Osteoblast (primary cell): ENCODE measurements at regions not wholly inside any gene's neighbourhood (a gene's known extent, or its start where the extent isn't known, plus 50 kb on each side); places are given as distances from the start of the nearest gene placed in this dataset.

Source experiments
- DNase-seq: peaks from one replicate; pipeline ENCODE4 v3.0.0; 2011; ENCODE audit warnings: low spot score, mixed read lengths; ENCODE audit not compliant: insufficient read length; ENCODE audit errors: missing footprints
- H2AFZ ChIP-seq: 2 replicates; pipeline ENCODE4 v1.6.0; 2011; ENCODE audit warnings: mild to moderate bottlenecking, low read length
- H3K27ac ChIP-seq: 2 replicates; pipeline ENCODE4 v1.5.1; 2011; ENCODE audit warnings: mild to moderate bottlenecking, low read depth, low read length, moderate library complexity
- H3K27me3 ChIP-seq: 2 replicates; pipeline ENCODE4 v1.6.0; 2012; ENCODE audit warnings: mild to moderate bottlenecking, control low read depth, inconsistent platforms, low read length, moderate library complexity; ENCODE audit not compliant: insufficient read depth
- H3K36me3 ChIP-seq: 2 replicates; pipeline ENCODE4 v1.5.1; 2011; ENCODE audit warnings: mild to moderate bottlenecking, low read length, control low read depth, moderate library complexity; ENCODE audit not compliant: insufficient read depth
- H3K4me1 ChIP-seq: 2 replicates; pipeline ENCODE4 v1.5.1; 2011; ENCODE audit warnings: mild to moderate bottlenecking, low read length, control low read depth, moderate library complexity; ENCODE audit not compliant: insufficient read depth
- H3K4me2 ChIP-seq: 2 replicates; pipeline ENCODE4 v1.6.0; 2011; ENCODE audit warnings: mild to moderate bottlenecking, low read length; ENCODE audit not compliant: insufficient read depth
- H3K4me3 ChIP-seq: fragments of 200-600 bp; sonication (generic); 3 replicates; pipeline ENCODE4 v1.5.1; 2012; ENCODE audit warnings: mild to moderate bottlenecking, low read length, inconsistent platforms; ENCODE audit not compliant: insufficient read depth
- H3K79me2 ChIP-seq: 2 replicates; pipeline ENCODE4 v1.6.0; 2012; ENCODE audit warnings: mild to moderate bottlenecking, low read length, control low read depth, inconsistent platforms; ENCODE audit not compliant: insufficient read depth
- H3K9me3 ChIP-seq: 2 replicates; pipeline ENCODE4 v1.5.1; 2011; ENCODE audit warnings: low read depth, low read length, control low read depth
- H4K20me1 ChIP-seq: 2 replicates; pipeline ENCODE4 v1.6.0; 2012; ENCODE audit warnings: mild to moderate bottlenecking, low read length, control low read depth; ENCODE audit not compliant: insufficient read depth
- TF ChIP-seq, protein P1 (sequence below): IDR thresholded peaks from 2 replicates; pipeline ENCODE4 v1.5.1; 2011; ENCODE audit warnings: mild to moderate bottlenecking, low read depth, low read length, moderate library complexity; ENCODE audit errors: extremely low read depth

DNA sequence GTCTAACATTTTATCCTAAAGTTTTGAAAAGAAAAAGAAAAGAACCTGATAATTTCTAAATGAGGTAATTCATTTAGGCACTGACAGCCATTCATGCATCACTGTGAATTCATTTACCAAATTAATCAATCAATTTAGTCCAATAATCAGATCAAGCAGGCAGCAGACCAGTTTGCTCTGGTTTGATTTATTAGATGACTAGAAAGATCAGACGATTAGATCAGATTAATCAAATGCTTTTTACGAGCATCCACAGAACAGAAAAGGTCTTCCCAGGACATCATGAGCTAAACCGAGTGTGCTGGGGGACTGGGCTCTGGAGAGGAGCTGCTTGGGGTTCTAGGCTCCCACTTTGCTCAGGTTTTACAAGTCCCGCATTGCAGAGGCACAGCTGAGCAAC lies 226.5 kb upstream of the MYO3A start:
- H3K9me3 ChIP-seq, result no peaks in the 10 kb centered on the region
- H2AFZ ChIP-seq, result no peak overlapping the region
- H3K4me3 ChIP-seq, result no peak overlapping the region
- H3K36me3 ChIP-seq, result no peaks in the 10 kb centered on the region
- H4K20me1 ChIP-seq, result no peaks in the 10 kb centered on the region
- TF ChIP-seq, protein P1, sequence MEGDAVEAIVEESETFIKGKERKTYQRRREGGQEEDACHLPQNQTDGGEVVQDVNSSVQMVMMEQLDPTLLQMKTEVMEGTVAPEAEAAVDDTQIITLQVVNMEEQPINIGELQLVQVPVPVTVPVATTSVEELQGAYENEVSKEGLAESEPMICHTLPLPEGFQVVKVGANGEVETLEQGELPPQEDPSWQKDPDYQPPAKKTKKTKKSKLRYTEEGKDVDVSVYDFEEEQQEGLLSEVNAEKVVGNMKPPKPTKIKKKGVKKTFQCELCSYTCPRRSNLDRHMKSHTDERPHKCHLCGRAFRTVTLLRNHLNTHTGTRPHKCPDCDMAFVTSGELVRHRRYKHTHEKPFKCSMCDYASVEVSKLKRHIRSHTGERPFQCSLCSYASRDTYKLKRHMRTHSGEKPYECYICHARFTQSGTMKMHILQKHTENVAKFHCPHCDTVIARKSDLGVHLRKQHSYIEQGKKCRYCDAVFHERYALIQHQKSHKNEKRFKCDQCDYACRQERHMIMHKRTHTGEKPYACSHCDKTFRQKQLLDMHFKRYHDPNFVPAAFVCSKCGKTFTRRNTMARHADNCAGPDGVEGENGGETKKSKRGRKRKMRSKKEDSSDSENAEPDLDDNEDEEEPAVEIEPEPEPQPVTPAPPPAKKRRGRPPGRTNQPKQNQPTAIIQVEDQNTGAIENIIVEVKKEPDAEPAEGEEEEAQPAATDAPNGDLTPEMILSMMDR, result no peak
- H3K4me2 ChIP-seq, result no peak overlapping the region
- no peaks in the 10 kb centered on the region for H3K4me1 ChIP-seq
- no peak overlapping the region for H3K27ac ChIP-seq
- peak; percentile 31 for DNase-seq
- H3K27me3 ChIP-seq, result no peaks in the 10 kb centered on the region
- H3K79me2 ChIP-seq, result no peaks in the 10 kb centered on the region

DNA sequence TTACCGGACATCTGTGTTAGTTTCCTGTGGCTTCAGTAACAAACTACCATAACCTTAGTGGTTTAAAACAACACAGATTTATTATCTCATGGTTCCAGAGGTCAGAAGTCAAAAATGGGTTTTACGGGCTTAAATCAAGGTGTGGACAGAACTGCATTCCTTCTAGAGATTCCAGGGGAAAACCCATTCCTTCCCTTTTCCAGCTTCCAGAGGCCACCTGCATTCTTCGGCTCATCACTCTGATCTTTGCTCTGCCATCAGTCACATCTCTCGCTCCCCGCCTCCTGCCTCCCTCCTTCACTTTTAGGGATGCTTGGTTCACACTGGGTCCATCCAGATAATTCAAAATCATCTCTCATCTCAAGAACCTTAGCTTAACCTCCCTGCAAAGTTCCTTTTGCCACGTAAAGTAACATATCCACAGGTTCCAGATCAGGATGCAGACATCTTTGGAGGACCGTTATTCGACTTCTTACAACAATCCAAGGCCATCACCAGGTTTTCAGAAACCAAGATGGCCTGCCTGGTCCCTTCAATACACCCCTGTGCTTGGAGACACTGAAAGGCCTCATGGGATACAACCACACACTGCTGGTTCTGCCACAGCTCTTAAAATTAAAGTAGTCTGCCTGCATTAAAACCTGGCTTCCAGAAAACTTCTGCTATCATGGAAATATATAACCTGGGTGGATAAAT lies 225.9 kb upstream of the MYO3A start:
- DNase-seq, result no peak
- Histone ChIP-seq H3K9me3 (no peaks in the 10 kb centered on the region), H3K79me2 (no peaks in the 10 kb centered on the region), H4K20me1 (no peaks in the 10 kb centered on the region), H3K4me3 (no peak overlapping the region), H3K4me1 (no peaks in the 10 kb centered on the region), H3K27me3 (no peaks in the 10 kb centered on the region), H3K36me3 (no peaks in the 10 kb centered on the region), H3K27ac (no peak overlapping the region), H3K4me2 (no peak overlapping the region), H2AFZ (no peak overlapping the region)
- TF ChIP-seq, protein P1, result no peak

DNA sequence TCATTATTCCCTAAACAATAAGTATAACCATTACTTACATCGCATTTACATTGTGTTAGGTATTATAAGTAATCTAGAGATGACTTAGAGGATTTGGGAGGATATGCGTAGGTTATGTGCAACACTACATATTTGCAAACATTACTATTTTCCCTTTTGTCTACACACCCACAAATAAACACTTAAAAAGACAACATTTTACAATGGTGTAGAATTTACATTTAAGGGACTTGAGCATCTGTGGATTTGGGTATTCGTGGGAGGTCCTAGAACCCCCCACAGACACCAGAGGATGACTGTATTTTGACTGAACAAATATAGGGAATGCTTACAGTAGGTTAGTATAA lies 220.2 kb upstream of the MYO3A start:
- Histone ChIP-seq H3K4me1 (no peaks in the 10 kb centered on the region), H3K9me3 (no peaks in the 10 kb centered on the region), H3K27me3 (no peaks in the 10 kb centered on the region), H3K36me3 (no peaks in the 10 kb centered on the region), H4K20me1 (no peaks in the 10 kb centered on the region), H2AFZ (no peak overlapping the region), H3K79me2 (no peaks in the 10 kb centered on the region), H3K27ac (no peak overlapping the region), H3K4me2 (no peak overlapping the region), H3K4me3 (no peak overlapping the region)
- DNase-seq, result no peak
- TF ChIP-seq, protein P1, result no peak

DNA sequence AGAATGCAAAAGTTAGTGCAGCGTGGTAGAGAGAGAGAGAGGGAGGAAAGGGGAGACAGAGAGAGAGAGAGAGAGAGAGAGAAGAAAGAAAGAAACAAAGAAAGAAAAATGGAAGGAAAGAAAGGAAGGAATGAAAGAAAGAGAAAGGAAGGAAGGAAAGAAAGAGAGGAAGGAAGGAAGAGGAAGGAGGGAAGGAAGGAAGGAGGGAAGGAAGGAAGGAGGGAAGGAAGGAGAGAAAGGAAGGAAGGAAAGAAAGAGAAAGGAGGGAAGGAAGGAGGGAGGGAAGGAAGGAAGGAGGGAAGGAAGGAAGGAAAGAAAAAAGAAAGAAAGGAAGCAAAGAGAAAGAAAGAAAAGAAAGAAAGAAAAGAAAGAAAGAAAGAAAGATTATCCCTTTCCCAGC lies 209.8 kb upstream of the MYO3A start:
- TF ChIP-seq, protein P1, result no peak
- H3K9me3 ChIP-seq, result no peaks in the 10 kb centered on the region

More for the DNA sequence above, 209.8 kb upstream of the MYO3A start:
- Histone ChIP-seq H3K4me1 (no peaks in the 10 kb centered on the region), H3K36me3 (no peaks in the 10 kb centered on the region), H2AFZ (no peak overlapping the region), H4K20me1 (no peaks in the 10 kb centered on the region), H3K4me3 (no peak overlapping the region), H3K27me3 (no peaks in the 10 kb centered on the region), H3K27ac (no peak overlapping the region), H3K4me2 (no peak overlapping the region), H3K79me2 (no peaks in the 10 kb centered on the region)
- no peak for DNase-seq
